ENCODE measurements at regions not wholly inside any gene's neighbourhood (a gene's known extent, or its start where the extent isn't known, plus 50 kb on each side); places are given as distances from the start of the nearest gene placed in this dataset.

- no peak overlapping the region for H3K23ac ChIP-seq (ENCODE audit: low read depth, low read length)
- H2AFZ ChIP-seq (replicated peaks; ENCODE audit: low read length, poor library complexity), result no peak overlapping the region
- H2BK120ac ChIP-seq (ENCODE audit: low read depth, low read length), result no peak overlapping the region
- H2AK9ac ChIP-seq (replicated peaks; ENCODE audit: low read depth, low read length, poor library complexity), result no peak overlapping the region
- H2AK5ac ChIP-seq (ENCODE audit: low read depth, low read length), result no peak overlapping the region
- H3K27me3 ChIP-seq (ENCODE audit: control insufficient read depth, insufficient read depth, low read length), result no peaks in the 10 kb centered on the region
- no peak overlapping the region for H3K4ac ChIP-seq (ENCODE audit: low read depth, low read length)
- WGBS, 2 experiments (ENCODE audit: extremely low coverage in 2 of 2, insufficient read length in 1 of 2), result 92% methylated on average over 2 of the region's 4 CpGs; no CpG with 5 or more reads in 1 of the 2 experiments
- TF ChIP-seq CEBPB (IDR thresholded peaks at IDR 0.05; ENCODE audit: low read depth, low read length) (0 out of 2 replicates have a peak, but pooled peaks have one; percentile 4), ELK1 (IDR thresholded peaks at IDR 0.05; ENCODE audit: borderline replicate concordance, low read depth, low read length) (no peak)
- ATAC-seq (ENCODE audit: low read depth), result no peak
- no peaks in the 10 kb centered on the region for H3K79me1 ChIP-seq (ENCODE audit: low read depth in 1 of 2, low read length in 2 of 2)
- intact Hi-C loops (cut with micrococcal nuclease) (no loop called here), dilution Hi-C loops (cut with HindIII; ENCODE audit: low sequenced_read_pairs, unreplicated experiment) (no loop called here), in situ Hi-C loops (cut with MboI; ENCODE audit: low sequenced_read_pairs) (no loop called here)
- CTCF ChIA-PET, result no interaction called here
- H4K8ac ChIP-seq (ENCODE audit: low read depth in 2 of 2, low read length in 2 of 2), result no peak overlapping the region
- POLR2A ChIA-PET (ENCODE audit: unreplicated experiment), result no interaction called here
- no peaks in the 10 kb centered on the region for H3K9me3 ChIP-seq (ENCODE audit: control insufficient read depth, insufficient read depth, low read length)
- H4K5ac ChIP-seq (ENCODE audit: low read depth, low read length), result no peak overlapping the region
- no peaks in the 10 kb centered on the region; the same call in 1 of the 2 replicates for H3K4me1 ChIP-seq (ENCODE audit: control insufficient read depth, insufficient read depth, low read length)
- H3K4me3 ChIP-seq (ENCODE audit: insufficient read depth, low read depth, low read length), result no peak overlapping the region
- no peak overlapping the region for H3K18ac ChIP-seq (ENCODE audit: low read depth, low read length)
- no peak overlapping the region for H3K9ac ChIP-seq (ENCODE audit: low read depth, low read length)
- H2BK20ac ChIP-seq (ENCODE audit: low read depth, low read length), result no peak overlapping the region
- no peaks in the 10 kb centered on the region for H3K36me3 ChIP-seq (ENCODE audit: control insufficient read depth, insufficient read depth, low read length)
- no peak for DNase-seq
- no peak overlapping the region for H4K91ac ChIP-seq (ENCODE audit: insufficient read depth, low read depth, low read length)
- no peak overlapping the region for H3K14ac ChIP-seq (replicated peaks; ENCODE audit: low read depth, low read length)
- H3K27ac ChIP-seq (ENCODE audit: insufficient read depth, low read length), result no peak overlapping the region
- no peak overlapping the region for H2BK5ac ChIP-seq (ENCODE audit: low read depth, low read length, poor library complexity, severe bottlenecking)
- H3K4me2 ChIP-seq (ENCODE audit: low read depth, low read length), result no peak overlapping the region
- H3K9me1 ChIP-seq (ENCODE audit: insufficient read depth, low read length), result no peaks in the 10 kb centered on the region
- H4K20me1 ChIP-seq (ENCODE audit: insufficient read depth, low read length), result no peaks in the 10 kb centered on the region
- no peak overlapping the region for H2BK15ac ChIP-seq (ENCODE audit: low read depth, low read length)
- no peak overlapping the region for H3K56ac ChIP-seq (ENCODE audit: extremely low read depth, insufficient read depth, low read length)
- BruUV-seq (replicated peaks), result no TSS peak
Measured at GRCh38 chr2:181183878-181184542, 203.6 kb downstream of the UBE2E3 start.
